CD4-positive, alpha-beta T cell treated with Interleukin-6 at 100 ng/mL for 8 hours (primary cell): ENCODE measurements at regions not wholly inside any gene's neighbourhood (a gene's known extent, or its start where the extent isn't known, plus 50 kb on each side); places are given as distances from the start of the nearest gene placed in this dataset.
"Not testable (repeated sequence)": the region's sequence is repeated elsewhere in the genome, so short reads cannot be mapped to it uniquely, and the experiment has no call there.

ENCODE experiments used
- DNase-seq: peaks from one replicate; pipeline ENCODE4 v3.0.0-alpha.2; 2020; ENCODE audit warnings: mixed read lengths, low spot score

- no peak for DNase-seq
Observed at GRCh38 chr21:16116798-16117197, 387.0 kb downstream of the USP25 start.

GRCh38 chr21:16117331-16117730, 387.5 kb downstream of the USP25 start:
- no peak for DNase-seq

GRCh38 chr21:16117851-16118590, 388.2 kb downstream of the USP25 start:
- no peak for DNase-seq

- no peak for DNase-seq
Observed at GRCh38 chr21:16124378-16125138, 394.8 kb downstream of the USP25 start.

GRCh38 chr21:16125274-16125673, 395.5 kb downstream of the USP25 start:
- no peak for DNase-seq

GRCh38 chr21:16132453-16132852, 402.7 kb downstream of the USP25 start:
- DNase-seq, result not testable (repeated sequence)

GRCh38 chr21:16133248-16133647, 403.5 kb downstream of the USP25 start:
- no peak for DNase-seq

GRCh38 chr21:16134134-16134533, 404.4 kb downstream of the USP25 start:
- no peak for DNase-seq

- no peak for DNase-seq
Observed at GRCh38 chr21:16137106-16137505, 407.3 kb downstream of the USP25 start.

- no peak for DNase-seq
Observed at GRCh38 chr21:16145052-16145451, 415.3 kb downstream of the USP25 start.

- DNase-seq, result no peak
Observed at GRCh38 chr21:16145479-16145878, 415.7 kb downstream of the USP25 start.

- no peak for DNase-seq
Observed at GRCh38 chr21:16154321-16154720, 424.5 kb downstream of the USP25 start.

GRCh38 chr21:16154951-16155635, 425.3 kb downstream of the USP25 start:
- no peak for DNase-seq

- no peak for DNase-seq
Observed at GRCh38 chr21:16156841-16157489, 427.2 kb downstream of the USP25 start.

GRCh38 chr21:16159213-16159970, 429.6 kb downstream of the USP25 start:
- no peak for DNase-seq

- no peak for DNase-seq
Observed at GRCh38 chr21:16159971-16160350, 430.2 kb downstream of the USP25 start.

- DNase-seq, result no peak
Observed at GRCh38 chr21:16162953-16163352, 433.2 kb downstream of the USP25 start.

GRCh38 chr21:16169102-16169511, 439.3 kb downstream of the USP25 start:
- no peak for DNase-seq

GRCh38 chr21:16169779-16170178, 440.0 kb downstream of the USP25 start:
- no peak for DNase-seq

- no peak for DNase-seq
Observed at GRCh38 chr21:16176570-16176969, 446.8 kb downstream of the USP25 start.

GRCh38 chr21:16177532-16177931, 447.8 kb downstream of the USP25 start:
- DNase-seq, result no peak

GRCh38 chr21:16179773-16180172, 450.0 kb downstream of the USP25 start:
- no peak for DNase-seq
